GM13976 (cell line): ENCODE measurements at regions not wholly inside any gene's neighbourhood (a gene's known extent, or its start where the extent isn't known, plus 50 kb on each side); places are given as distances from the start of the nearest gene placed in this dataset.

Source experiments
- DNase-seq: peaks from one replicate; pipeline ENCODE4 v3.0.0; 2012; ENCODE audit warnings: low spot score
- CTCF ChIP-seq: IDR thresholded peaks from 2 replicates; pipeline ENCODE4 v1.5.1; 2012; ENCODE audit warnings: borderline replicate concordance, mild to moderate bottlenecking; ENCODE audit not compliant: insufficient read depth; ENCODE audit errors: extremely low read depth, missing control alignments, control extremely low read depth
- in situ Hi-C: fragments of 300-500 bp; cut with MboI; formaldehyde crosslinking; loops from one replicate; pipeline ENCODE4 v1.12.0; 2022; ENCODE audit warnings: low sequenced_read_pairs, mixed read lengths, inconsistent platforms; ENCODE audit not compliant: unreplicated experiment

- DNase-seq, result no peak
- TF ChIP-seq CTCF, result no peak
- in situ Hi-C loops, result no loop called here
Observed at GRCh38 chr1:96036763-96037162, 684.8 kb upstream of the PTBP2 start.

DNA sequence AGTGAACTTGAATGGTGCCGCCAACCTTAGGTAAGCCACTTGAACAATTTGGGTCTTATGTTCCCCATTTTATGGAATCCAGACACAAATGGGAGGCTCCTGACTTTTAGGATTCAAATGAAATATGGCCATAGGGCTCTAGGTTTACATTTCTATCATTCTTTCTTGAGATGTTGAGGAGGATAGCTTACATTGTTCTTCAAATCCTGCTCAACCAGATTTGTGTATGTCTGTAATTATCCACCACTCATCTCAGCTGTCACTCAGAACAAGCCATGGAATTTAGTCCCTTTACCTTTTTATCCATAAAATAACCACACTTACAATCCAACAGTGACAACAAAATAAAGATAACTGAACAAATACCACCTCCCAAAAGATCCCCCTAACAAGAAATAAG, 682.9 kb upstream of the PTBP2 start:
- no peak for TF ChIP-seq CTCF
- DNase-seq, result no peak
- in situ Hi-C loops, result no loop called here

DNA sequence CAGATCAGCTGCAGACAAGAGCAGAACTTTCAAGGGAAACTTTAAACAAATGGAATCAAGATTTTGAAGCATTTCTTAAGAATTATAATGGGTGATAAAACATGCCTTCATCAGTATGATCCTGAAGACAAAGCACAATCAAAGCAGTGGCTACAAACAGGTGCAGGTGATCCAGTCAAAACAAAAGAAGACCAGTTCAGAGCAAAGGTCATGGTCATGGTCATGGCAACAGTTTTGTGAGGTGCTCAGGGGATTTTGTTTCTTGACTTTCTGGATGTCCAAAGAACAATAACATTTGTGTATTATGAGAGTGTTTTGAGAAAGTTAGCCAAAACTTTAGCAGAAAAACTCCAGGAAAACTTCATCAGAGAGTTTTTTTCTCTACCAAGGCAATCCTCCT, 681.7 kb upstream of the PTBP2 start:
- in situ Hi-C loops, result no loop called here
- no peak for TF ChIP-seq CTCF
- DNase-seq, result no peak

DNA sequence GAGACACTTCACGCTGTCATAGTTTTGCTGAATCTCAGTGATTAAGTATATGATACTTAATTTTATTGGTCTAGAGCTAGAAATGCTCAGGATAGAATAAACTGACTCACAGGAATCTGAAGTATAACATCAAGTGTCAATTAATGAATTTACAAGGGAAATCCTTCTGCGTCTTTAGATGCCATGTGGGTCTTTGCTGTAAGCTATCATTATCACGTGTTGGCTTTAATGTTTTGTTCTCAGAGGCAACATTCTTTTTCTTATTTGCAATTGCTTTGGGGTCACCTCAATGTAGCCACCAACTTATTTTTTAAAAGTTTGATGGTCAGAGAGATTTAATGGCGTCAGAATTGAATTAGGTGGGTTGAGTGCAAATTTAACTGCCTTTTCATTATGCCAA, 680.1 kb upstream of the PTBP2 start:
- TF ChIP-seq CTCF, result no peak
- in situ Hi-C loops, result no loop called here

DNA sequence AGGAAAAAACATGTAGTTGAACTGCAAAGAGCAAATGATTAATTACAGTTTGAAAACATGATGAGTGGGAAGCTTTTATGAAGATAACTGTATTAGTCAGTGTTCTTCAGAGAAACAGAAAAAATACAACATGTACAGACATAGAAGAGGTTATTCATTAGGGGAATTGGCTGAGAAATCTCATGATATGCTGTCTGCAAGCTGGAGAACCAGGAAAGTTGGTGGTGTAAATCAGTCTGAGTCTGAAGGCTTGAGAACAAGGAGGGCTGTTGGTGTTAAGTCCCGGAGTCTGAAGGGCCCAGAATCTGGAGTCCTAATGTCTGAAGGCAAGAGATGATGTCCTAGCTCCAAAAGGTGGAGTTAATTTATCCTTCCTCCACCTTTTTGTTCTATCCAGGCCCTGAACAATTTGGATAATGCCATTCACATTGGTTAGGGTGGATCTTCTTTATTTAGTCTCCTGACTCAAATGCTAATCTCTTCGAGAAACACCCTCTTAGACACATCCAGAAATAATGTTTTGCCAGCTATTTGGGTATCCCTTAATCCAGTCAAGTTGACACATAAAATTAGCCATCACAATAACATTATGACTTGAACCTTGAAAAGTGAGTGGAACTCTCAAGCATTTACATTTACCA, 672.9 kb upstream of the PTBP2 start:
- no peak for DNase-seq
- in situ Hi-C loops, result no loop called here
- TF ChIP-seq CTCF, result no peak

More for the DNA sequence above, 680.1 kb upstream of the PTBP2 start:
- no peak for DNase-seq

- DNase-seq, result no peak
Observed at GRCh38 chr1:96049759-96050409, 671.7 kb upstream of the PTBP2 start.

More at GRCh38 chr1:96049759-96050409, 671.7 kb upstream of the PTBP2 start:
- in situ Hi-C loops, result no loop called here
- no peak for TF ChIP-seq CTCF
